ENCODE measurements at regions not wholly inside any gene's neighbourhood (a gene's known extent, or its start where the extent isn't known, plus 50 kb on each side); places are given as distances from the start of the nearest gene placed in this dataset.

- no peak for TF ChIP-seq POLR2AphosphoS5 (IDR thresholded peaks at IDR 0.05; ENCODE audit: low read depth, low read length)
- no peak for TF ChIP-seq EZH2 (IDR thresholded peaks at IDR 0.05)
Observed at GRCh38 chr2:146129231-146129630, 1609.3 kb upstream of the ZEB2 start.
